Superior temporal gyrus (tissue), 1 donor: ENCODE measurements at regions not wholly inside any gene's neighbourhood (a gene's known extent, or its start where the extent isn't known, plus 50 kb on each side); places are given as distances from the start of the nearest gene placed in this dataset.
"Not testable (repeated sequence)": the region's sequence is repeated elsewhere in the genome, so short reads cannot be mapped to it uniquely, and the experiment has no call there.

Experiments used
- DNase-seq: peaks from one replicate; pipeline ENCODE4 v3.0.0-alpha.2; 2016; ENCODE audit errors: extremely low spot score

- DNase-seq: not testable (repeated sequence)
Measured at GRCh38 chr12:39699079-39699478, 79.5 kb upstream of the ABCD2 start.

- DNase-seq: no peak
Measured at GRCh38 chr12:39697108-39697507, 77.5 kb upstream of the ABCD2 start.

- DNase-seq: peak; percentile 64
Measured at GRCh38 chr12:39692258-39692853, 72.8 kb upstream of the ABCD2 start.

GRCh38 chr12:39685854-39686657 lies 66.5 kb upstream of the ABCD2 start:
- DNase-seq: no peak

DNA sequence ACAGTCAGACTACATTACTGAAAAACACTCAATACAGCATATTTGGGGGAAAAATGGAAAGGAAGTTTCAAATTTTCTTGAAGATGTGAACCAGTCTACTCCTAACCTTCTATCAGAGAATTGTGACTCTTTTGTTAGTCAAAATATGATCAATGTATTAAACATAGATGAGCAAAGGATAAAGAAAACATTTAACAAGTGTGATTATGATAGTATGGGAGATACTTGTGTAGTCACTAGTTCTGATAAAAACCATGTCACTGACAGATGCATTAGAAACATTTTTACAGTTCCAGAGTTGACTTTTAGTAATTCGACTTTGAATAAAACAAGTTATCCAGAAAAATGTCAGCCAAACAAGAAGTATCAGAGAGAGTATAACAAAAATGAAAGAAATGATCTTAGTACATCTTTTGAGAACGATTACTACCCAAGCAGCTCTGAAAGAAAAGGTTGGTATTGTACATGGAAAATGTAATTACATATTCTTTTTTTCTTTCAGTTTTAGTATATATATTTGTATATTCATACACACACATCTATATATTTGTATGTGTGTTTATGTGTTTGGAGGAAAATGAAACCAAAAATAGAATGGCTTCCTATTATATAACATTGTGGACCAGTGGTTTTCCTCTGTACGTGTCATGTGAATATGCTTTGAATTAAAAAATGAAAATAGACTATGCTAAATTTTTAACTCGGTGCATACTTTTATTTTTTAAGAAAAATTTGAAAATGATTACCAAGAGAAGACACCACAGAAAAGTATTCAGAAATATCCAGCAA lies 63.3 kb upstream of the ABCD2 start:
- DNase-seq: no peak

DNA sequence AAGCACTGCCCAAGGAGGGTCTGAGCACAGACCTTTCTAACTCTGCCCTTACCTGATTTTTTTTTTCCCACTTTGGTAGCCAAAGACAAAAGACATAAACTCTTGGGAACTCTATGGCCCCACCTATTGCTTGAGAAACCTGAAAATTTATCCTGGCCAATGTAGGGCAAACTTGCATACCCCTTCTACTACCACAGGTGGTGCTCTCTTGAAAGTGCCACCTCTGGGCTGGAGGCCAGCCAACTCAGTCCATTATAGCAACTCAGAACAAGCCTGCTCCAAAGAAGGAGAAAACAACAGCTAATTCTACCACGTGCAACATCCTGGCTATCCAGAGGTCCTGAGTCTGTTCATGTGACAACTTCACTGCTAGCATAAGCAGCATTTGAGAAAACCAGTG lies 55.7 kb upstream of the ABCD2 start:
- no peak for DNase-seq

GRCh38 chr12:39672976-39673375 lies 53.4 kb upstream of the ABCD2 start:
- DNase-seq: no peak

- DNase-seq: no peak
Measured at GRCh38 chr12:39671898-39672875, 52.6 kb upstream of the ABCD2 start.

GRCh38 chr12:39669539-39669938 lies 49.9 kb upstream of the ABCD2 start:
- not testable (repeated sequence) for DNase-seq
